C4-2B (cell line): ENCODE measurements at regions not wholly inside any gene's neighbourhood (a gene's known extent, or its start where the extent isn't known, plus 50 kb on each side); places are given as distances from the start of the nearest gene placed in this dataset.

ENCODE experiments used
- CTCF ChIP-seq: fragments of 450-650 bp; conservative IDR thresholded peaks from 2 replicates; pipeline ENCODE4 v1.5.1; 2017; ENCODE audit warnings: mild to moderate bottlenecking
- ZFX ChIP-seq: fragments of 450-650 bp; IDR thresholded peaks from 2 replicates; pipeline ENCODE4 v1.6.1; 2017

DNA sequence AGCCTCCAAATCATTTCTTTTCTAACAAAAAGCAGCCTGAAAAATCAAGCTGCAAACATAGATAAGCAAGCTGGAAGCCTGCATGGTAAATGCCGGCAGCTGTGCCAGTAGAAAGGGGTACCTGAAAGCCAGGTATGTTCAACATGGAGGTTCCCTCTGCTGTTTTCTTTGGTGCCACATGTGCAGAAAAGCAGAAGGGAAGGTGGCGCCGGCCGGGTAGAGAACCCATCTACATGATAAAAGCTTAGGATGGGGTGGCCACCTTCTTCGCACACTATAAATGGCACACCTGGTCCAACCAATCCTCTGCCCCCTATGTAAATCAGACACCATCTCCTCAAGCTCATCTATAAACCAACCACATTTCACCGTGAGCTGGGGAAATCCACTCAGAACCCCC, 268.9 kb upstream of the IRX2 start:
- TF ChIP-seq CTCF (no peak), ZFX (no peak)
